Mesenchymal stem cell (in vitro differentiated cells and primary cell): ENCODE measurements at regions not wholly inside any gene's neighbourhood (a gene's known extent, or its start where the extent isn't known, plus 50 kb on each side); places are given as distances from the start of the nearest gene placed in this dataset.

Experiments
- DNase-seq: peaks from one replicate; pipeline ENCODE4 v3.0.0-alpha.2; 2013
- H2AFZ ChIP-seq: one replicate; pipeline ENCODE4 v1.6.1; 2013; ENCODE audit warnings: low read depth, mild to moderate bottlenecking, control low read depth, inconsistent platforms, low read length, moderate library complexity
- H2AK5ac ChIP-seq: 2 replicates; pipeline ENCODE4 v1.6.1; 2013; ENCODE audit warnings: low read length, moderate library complexity, mild to moderate bottlenecking, inconsistent platforms; ENCODE audit not compliant: severe bottlenecking
- H2BK120ac ChIP-seq: one replicate; pipeline ENCODE4 v1.6.1; 2013; ENCODE audit warnings: low read depth, mild to moderate bottlenecking, inconsistent platforms, low read length, moderate library complexity
- H2BK12ac ChIP-seq, 2 experiments: one replicate each; pipeline ENCODE4 v1.6.1; 2013; ENCODE audit warnings: inconsistent platforms in 2 of 2, low read length in 2 of 2, mild to moderate bottlenecking in 2 of 2, moderate library complexity in 2 of 2, control low read depth in 1 of 2
- H2BK15ac ChIP-seq: one replicate; pipeline ENCODE4 v1.6.1; 2013; ENCODE audit warnings: mild to moderate bottlenecking, low read depth, inconsistent platforms; ENCODE audit not compliant: poor library complexity, severe bottlenecking
- H2BK5ac ChIP-seq: 2 replicates; pipeline ENCODE4 v1.6.1; 2013; ENCODE audit warnings: low read depth, mild to moderate bottlenecking, low read length, control low read depth, inconsistent platforms; ENCODE audit not compliant: poor library complexity, severe bottlenecking
- H3K14ac ChIP-seq, 2 experiments: one replicate each; pipeline ENCODE4 v1.6.1; 2013; ENCODE audit warnings: inconsistent platforms in 2 of 2, low read length in 2 of 2, control low read depth in 1 of 2, mild to moderate bottlenecking in 1 of 2, moderate library complexity in 1 of 2
- H3K18ac ChIP-seq, 2 experiments: one replicate each; pipeline ENCODE4 v1.6.1; 2013; ENCODE audit warnings: inconsistent platforms in 2 of 2, low read length in 2 of 2, control low read depth in 1 of 2, low read depth in 1 of 2, mild to moderate bottlenecking in 1 of 2
- H3K23ac ChIP-seq, 2 experiments: one replicate each; pipeline ENCODE4 v1.6.1; 2013; ENCODE audit warnings: inconsistent platforms in 2 of 2, low read length in 2 of 2, mild to moderate bottlenecking in 2 of 2, moderate library complexity in 2 of 2, control low read depth in 1 of 2
- H3K27ac ChIP-seq: 2 replicates; pipeline ENCODE4 v1.5.1; 2013; ENCODE audit warnings: mild to moderate bottlenecking, moderate library complexity, low read length, control low read depth, inconsistent platforms; ENCODE audit not compliant: poor library complexity, severe bottlenecking
- H3K27me3 ChIP-seq, 2 experiments: 2 replicates each; pipeline versions ENCODE4 v1.6.1 to v1.7.0; 2013; ENCODE audit warnings: low read length in 2 of 2, mild to moderate bottlenecking in 2 of 2, moderate library complexity in 2 of 2, control low read depth in 1 of 2, inconsistent platforms in 1 of 2; ENCODE audit not compliant: control insufficient read depth in 1 of 2, insufficient read depth in 1 of 2
- H3K36me3 ChIP-seq, 2 experiments: 2 replicates each; pipeline versions ENCODE4 v1.6.1 to v1.7.0; 2013; ENCODE audit warnings: low read length in 2 of 2, control low read depth in 1 of 2, inconsistent platforms in 1 of 2, low read depth in 1 of 2, mild to moderate bottlenecking in 1 of 2; ENCODE audit not compliant: insufficient read depth in 2 of 2, control insufficient read depth in 1 of 2
- H3K4ac ChIP-seq, 2 experiments: one replicate each; pipeline ENCODE4 v1.6.1; 2013; ENCODE audit warnings: inconsistent platforms in 2 of 2, low read length in 2 of 2, mild to moderate bottlenecking in 2 of 2, moderate library complexity in 2 of 2, control low read depth in 1 of 2, low read depth in 1 of 2
- H3K4me1 ChIP-seq: 2 replicates; pipeline ENCODE4 v1.6.1; 2013; ENCODE audit warnings: low read depth, low read length, control low read depth; ENCODE audit not compliant: control insufficient read depth, insufficient read depth
- H3K4me2 ChIP-seq: 2 replicates; pipeline ENCODE4 v1.6.1; 2013; ENCODE audit warnings: low read length, mild to moderate bottlenecking, inconsistent platforms; ENCODE audit not compliant: poor library complexity, severe bottlenecking
- H3K4me3 ChIP-seq, 2 experiments: 2 replicates each; pipeline versions ENCODE4 v1.5.1 to v1.7.0; 2013; ENCODE audit warnings: low read length in 2 of 2, mild to moderate bottlenecking in 2 of 2, control low read depth in 1 of 2, low read depth in 1 of 2; ENCODE audit not compliant: insufficient read depth in 1 of 2
- H3K79me1 ChIP-seq: replicated peaks from 2 replicates; pipeline ENCODE4 v1.6.1; 2013; ENCODE audit warnings: mild to moderate bottlenecking, control low read depth, low read length, inconsistent platforms; ENCODE audit not compliant: poor library complexity, severe bottlenecking
- H3K9ac ChIP-seq: 2 replicates; pipeline ENCODE4 v1.7.0; 2013; ENCODE audit warnings: mild to moderate bottlenecking, low read length, moderate library complexity
- H3K9me3 ChIP-seq: 2 replicates; pipeline ENCODE4 v1.7.0; 2013; ENCODE audit warnings: mild to moderate bottlenecking, low read length; ENCODE audit not compliant: control insufficient read depth
- H4K8ac ChIP-seq: one replicate; pipeline ENCODE4 v1.6.1; 2013; ENCODE audit warnings: inconsistent platforms, mild to moderate bottlenecking, low read length, moderate library complexity
- H4K91ac ChIP-seq: one replicate; pipeline ENCODE4 v1.6.1; 2013; ENCODE audit warnings: mild to moderate bottlenecking, low read length, inconsistent platforms
- WGBS: methylation state at CpG from one replicate; pipeline ENCODE4 v1.1.7; 2013; ENCODE audit warnings: mixed read lengths; 5-methylcytosine and 5-hydroxymethylcytosine counted together

- H4K91ac ChIP-seq, result no peak overlapping the region
- DNase-seq, result peak; percentile 19
These were observed 290.7 kb upstream of the SLC14A2 start for GRCh38 chr18:45324495-45325113.

GRCh38 chr18:45325778-45326177 is 289.5 kb upstream of the SLC14A2 start:
- no peak overlapping the region for H3K4me2 ChIP-seq
- H3K9me3 ChIP-seq, result no peaks in the 10 kb centered on the region
- peak overlapping the region; percentile 84 for H3K27ac ChIP-seq
- H2BK5ac ChIP-seq, result no peak overlapping the region
- H3K9ac ChIP-seq, result no peak overlapping the region
- no peak overlapping the region for H2BK15ac ChIP-seq
- H4K91ac ChIP-seq, result no peak overlapping the region
- H3K4me3 ChIP-seq, result no peak overlapping the region
- DNase-seq, result no peak
- peaks cover 7% of the 10 kb centered on the region for H3K4me1 ChIP-seq
- no peaks in the 10 kb centered on the region for H3K79me1 ChIP-seq
- H4K8ac ChIP-seq, result no peak overlapping the region
- no peak overlapping the region for H2AK5ac ChIP-seq
- H3K14ac ChIP-seq, result no peak overlapping the region
- H3K4ac ChIP-seq, result no peak overlapping the region
- H2AFZ ChIP-seq, result no peak overlapping the region
- no peak overlapping the region for H3K18ac ChIP-seq
- no peaks in the 10 kb centered on the region for H3K36me3 ChIP-seq
- H3K23ac ChIP-seq, result no peak overlapping the region
- no peak overlapping the region for H2BK120ac ChIP-seq
- WGBS, result 68% methylated on average over 1 of the region's 1 CpG
- H2BK12ac ChIP-seq, result no peak overlapping the region
- H3K27me3 ChIP-seq, result peaks cover 0 to 15% of the 10 kb centered on the region in 2 experiments

More at GRCh38 chr18:45324495-45325113, 290.7 kb upstream of the SLC14A2 start:
- Histone ChIP-seq H2BK15ac (no peak overlapping the region), H3K27ac (peak overlapping the region; percentile 84), H3K36me3 (no peaks in the 10 kb centered on the region), H3K4me1 (peaks cover 7% of the 10 kb centered on the region), H3K79me1 (no peaks in the 10 kb centered on the region), H3K4me2 (no peak overlapping the region), H2AK5ac (no peak overlapping the region), H2BK120ac (no peak overlapping the region), H3K9me3 (no peaks in the 10 kb centered on the region), H3K4ac (no peak overlapping the region), H2BK12ac (no peak overlapping the region), H4K8ac (no peak overlapping the region), H3K23ac (no peak overlapping the region), H3K9ac (no peak overlapping the region), H3K4me3 (no peak overlapping the region), H2BK5ac (no peak overlapping the region), H3K14ac (no peak overlapping the region), H3K27me3 (peaks cover 0 to 15% of the 10 kb centered on the region in 2 experiments), H2AFZ (no peak overlapping the region), H3K18ac (no peak overlapping the region)
- WGBS, result 83% methylated on average over 8 of the region's 10 CpGs

GRCh38 chr18:45326505-45326904 is 288.8 kb upstream of the SLC14A2 start:
- no peak overlapping the region for H3K9ac ChIP-seq
- no peaks in the 10 kb centered on the region for H3K36me3 ChIP-seq
- H3K14ac ChIP-seq, result no peak overlapping the region
- H2BK15ac ChIP-seq, result no peak overlapping the region
- H3K9me3 ChIP-seq, result no peaks in the 10 kb centered on the region
- no peak overlapping the region for H3K4me3 ChIP-seq
- no peak overlapping the region for H3K4me2 ChIP-seq
- no peak overlapping the region for H3K18ac ChIP-seq
- H2AK5ac ChIP-seq, result peak overlapping the region; percentile 20
- no peak overlapping the region for H2BK5ac ChIP-seq
- H2BK12ac ChIP-seq, result no peak overlapping the region
- WGBS, result no CpG with 5 or more reads among the region's 2 CpGs
- DNase-seq, result no peak
- no peak overlapping the region for H3K4ac ChIP-seq
- H2AFZ ChIP-seq, result no peak overlapping the region
- peaks cover 0 to 12% of the 10 kb centered on the region in 2 experiments for H3K27me3 ChIP-seq
- no peaks in the 10 kb centered on the region for H3K79me1 ChIP-seq
- H4K8ac ChIP-seq, result no peak overlapping the region
- H3K4me1 ChIP-seq, result peaks cover 7% of the 10 kb centered on the region
- H2BK120ac ChIP-seq, result no peak overlapping the region
- no peak overlapping the region for H3K23ac ChIP-seq
- H4K91ac ChIP-seq, result no peak overlapping the region
- H3K27ac ChIP-seq, result no peak overlapping the region

- Histone ChIP-seq H4K8ac (no peak overlapping the region), H3K4ac (no peak overlapping the region), H3K18ac (no peak overlapping the region), H3K23ac (no peak overlapping the region), H2BK120ac (no peak overlapping the region), H3K4me2 (no peak overlapping the region), H2AFZ (no peak overlapping the region), H3K9me3 (no peaks in the 10 kb centered on the region), H2AK5ac (no peak overlapping the region), H3K9ac (no peak overlapping the region), H3K27ac (no peak overlapping the region), H4K91ac (no peak overlapping the region), H3K4me1 (peaks cover 7% of the 10 kb centered on the region), H2BK12ac (no peak overlapping the region), H3K4me3 (no peak overlapping the region), H2BK15ac (no peak overlapping the region), H3K14ac (peak overlapping the region in 1 of 2 experiments; percentile 63), H2BK5ac (no peak overlapping the region), H3K27me3 (peaks cover 0 to 10% of the 10 kb centered on the region in 2 experiments), H3K36me3 (no peaks in the 10 kb centered on the region), H3K79me1 (no peaks in the 10 kb centered on the region)
- DNase-seq, result no peak
- 100% methylated on average over 2 of the region's 2 CpGs for WGBS
These were observed 287.0 kb upstream of the SLC14A2 start for GRCh38 chr18:45328296-45328695.
